ENCODE measurements at regions not wholly inside any gene's neighbourhood (a gene's known extent, or its start where the extent isn't known, plus 50 kb on each side); places are given as distances from the start of the nearest gene placed in this dataset.

DNA sequence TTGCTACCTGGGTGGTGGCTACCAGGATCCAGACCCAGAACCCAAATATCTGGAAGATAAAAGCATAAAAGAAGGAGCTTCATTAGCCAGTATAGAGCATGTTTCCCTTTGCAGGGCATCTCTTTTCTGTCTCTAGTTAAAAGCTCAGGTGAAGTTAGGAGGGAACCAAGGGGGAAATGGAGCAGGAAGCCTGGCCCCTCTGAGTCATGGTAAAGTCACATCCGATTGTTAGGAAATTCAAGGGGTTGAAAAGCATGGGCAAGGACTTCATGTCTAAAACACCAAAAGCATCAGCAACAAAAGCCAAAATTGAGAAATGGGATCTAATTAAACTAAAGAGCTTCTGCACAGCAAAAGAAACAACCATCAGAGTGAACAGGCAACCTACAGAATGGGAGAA lies 126.9 kb downstream of the RPIA start:
- TF ChIP-seq, protein P1, sequence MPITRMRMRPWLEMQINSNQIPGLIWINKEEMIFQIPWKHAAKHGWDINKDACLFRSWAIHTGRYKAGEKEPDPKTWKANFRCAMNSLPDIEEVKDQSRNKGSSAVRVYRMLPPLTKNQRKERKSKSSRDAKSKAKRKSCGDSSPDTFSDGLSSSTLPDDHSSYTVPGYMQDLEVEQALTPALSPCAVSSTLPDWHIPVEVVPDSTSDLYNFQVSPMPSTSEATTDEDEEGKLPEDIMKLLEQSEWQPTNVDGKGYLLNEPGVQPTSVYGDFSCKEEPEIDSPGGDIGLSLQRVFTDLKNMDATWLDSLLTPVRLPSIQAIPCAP (CRISPR knock-in tag; IDR thresholded peaks at IDR 0.05), result no peak
- TF ChIP-seq, protein P2, sequence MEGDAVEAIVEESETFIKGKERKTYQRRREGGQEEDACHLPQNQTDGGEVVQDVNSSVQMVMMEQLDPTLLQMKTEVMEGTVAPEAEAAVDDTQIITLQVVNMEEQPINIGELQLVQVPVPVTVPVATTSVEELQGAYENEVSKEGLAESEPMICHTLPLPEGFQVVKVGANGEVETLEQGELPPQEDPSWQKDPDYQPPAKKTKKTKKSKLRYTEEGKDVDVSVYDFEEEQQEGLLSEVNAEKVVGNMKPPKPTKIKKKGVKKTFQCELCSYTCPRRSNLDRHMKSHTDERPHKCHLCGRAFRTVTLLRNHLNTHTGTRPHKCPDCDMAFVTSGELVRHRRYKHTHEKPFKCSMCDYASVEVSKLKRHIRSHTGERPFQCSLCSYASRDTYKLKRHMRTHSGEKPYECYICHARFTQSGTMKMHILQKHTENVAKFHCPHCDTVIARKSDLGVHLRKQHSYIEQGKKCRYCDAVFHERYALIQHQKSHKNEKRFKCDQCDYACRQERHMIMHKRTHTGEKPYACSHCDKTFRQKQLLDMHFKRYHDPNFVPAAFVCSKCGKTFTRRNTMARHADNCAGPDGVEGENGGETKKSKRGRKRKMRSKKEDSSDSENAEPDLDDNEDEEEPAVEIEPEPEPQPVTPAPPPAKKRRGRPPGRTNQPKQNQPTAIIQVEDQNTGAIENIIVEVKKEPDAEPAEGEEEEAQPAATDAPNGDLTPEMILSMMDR (IDR thresholded peaks at IDR 0.05), result no peak
